CD14-positive monocyte (primary cell): ENCODE measurements at regions not wholly inside any gene's neighbourhood (a gene's known extent, or its start where the extent isn't known, plus 50 kb on each side); places are given as distances from the start of the nearest gene placed in this dataset.

Experiments
- DNase-seq, 3 donors: peaks; one replicate each; pipeline ENCODE4 v3.0.0-alpha.2; 2011 to 2022
- H2AFZ ChIP-seq: 2 replicates; pipeline ENCODE4 v1.6.0; 2012; ENCODE audit warnings: mild to moderate bottlenecking, low read depth, low read length, inconsistent platforms; ENCODE audit not compliant: insufficient read depth, poor library complexity, severe bottlenecking
- H3K27ac ChIP-seq, 2 donors: 1 replicate in 1 of 2; 2 replicates in 1 of 2; pipeline ENCODE4 v1.5.1; 2012 to 2013; ENCODE audit warnings: low read length in 2 of 2, control low read depth in 1 of 2, inconsistent platforms in 1 of 2, low read depth in 1 of 2, mild to moderate bottlenecking in 1 of 2
- H3K27me3 ChIP-seq, 2 donors: one replicate each; pipeline versions ENCODE4 v1.6.0 to v1.6.1; 2011 to 2013; ENCODE audit warnings: low read length in 2 of 2; ENCODE audit not compliant: control insufficient read depth in 2 of 2, insufficient read depth in 2 of 2
- H3K36me3 ChIP-seq, 2 donors: replicated peaks in 1 of 2; 1 replicate in 1 of 2; 2 replicates in 1 of 2; pipeline versions ENCODE4 v1.5.1 to v1.6.1; 2012 to 2013; ENCODE audit warnings: low read length in 2 of 2, control low read depth in 1 of 2, inconsistent platforms in 1 of 2, mild to moderate bottlenecking in 1 of 2; ENCODE audit not compliant: insufficient read depth in 2 of 2, control insufficient read depth in 1 of 2
- H3K4me1 ChIP-seq, 2 donors: 1 replicate in 1 of 2; 2 replicates in 1 of 2; pipeline versions ENCODE4 v1.5.1 to v1.6.1; 2012 to 2013; ENCODE audit warnings: low read length in 2 of 2, control low read depth in 1 of 2, inconsistent platforms in 1 of 2, mild to moderate bottlenecking in 1 of 2, moderate library complexity in 1 of 2; ENCODE audit not compliant: insufficient read depth in 2 of 2, control insufficient read depth in 1 of 2
- H3K4me2 ChIP-seq: replicated peaks from 2 replicates; pipeline ENCODE3; 2012; ENCODE audit warnings: low read length, moderate library complexity, mild to moderate bottlenecking; ENCODE audit not compliant: poor library complexity, severe bottlenecking; ENCODE audit errors: extremely low read depth
- H3K4me3 ChIP-seq, 3 experiments: fragments of 200-600 bp in 1 of 3; sonication (generic) in 1 of 3; replicated peaks in 1 of 3; 1 replicate in 2 of 3; 2 replicates in 1 of 3; pipeline ENCODE4 v1.5.1; 2011 to 2013; ENCODE audit warnings: low read length in 3 of 3, mild to moderate bottlenecking in 3 of 3, control low read depth in 2 of 3, low read depth in 2 of 3, inconsistent platforms in 1 of 3, moderate library complexity in 1 of 3
- H3K79me2 ChIP-seq: 2 replicates; pipeline ENCODE4 v1.6.0; 2012; ENCODE audit warnings: mild to moderate bottlenecking, control low read depth, inconsistent platforms, low read length, moderate library complexity; ENCODE audit not compliant: insufficient read depth
- H3K9ac ChIP-seq: 2 replicates; pipeline ENCODE4 v1.6.0; 2017; ENCODE audit warnings: low read length, mild to moderate bottlenecking; ENCODE audit not compliant: insufficient read depth, poor library complexity, severe bottlenecking
- H3K9me3 ChIP-seq, 2 donors: replicated peaks in 1 of 2; 1 replicate in 1 of 2; 2 replicates in 1 of 2; pipeline versions ENCODE4 v1.5.1 to v1.6.1; 2012 to 2013; ENCODE audit warnings: low read length in 2 of 2, control low read depth in 1 of 2; ENCODE audit not compliant: control insufficient read depth in 1 of 2, insufficient read depth in 1 of 2
- H4K20me1 ChIP-seq: 2 replicates; pipeline ENCODE4 v1.6.0; 2012; ENCODE audit warnings: mild to moderate bottlenecking, low read length, control low read depth, moderate library complexity; ENCODE audit not compliant: insufficient read depth
- H3K27ac Mint-ChIP-seq, 7 donors: one replicate each; pipeline ENCODE4 v1.8.0; 2020; ENCODE audit warnings: mild to moderate bottlenecking in 7 of 7, mixed read lengths in 7 of 7, moderate library complexity in 6 of 7, inconsistent platforms in 2 of 7
- H3K27me3 Mint-ChIP-seq, 3 donors: one replicate each; pipeline ENCODE4 v1.8.0; 2021 to 2022; ENCODE audit warnings: low read depth in 3 of 3, mild to moderate bottlenecking in 3 of 3, mixed read lengths in 3 of 3, moderate library complexity in 3 of 3, inconsistent platforms in 1 of 3
- H3K36me3 Mint-ChIP-seq, 2 donors: one replicate each; pipeline ENCODE4 v1.8.0; 2020; ENCODE audit warnings: mixed read lengths in 2 of 2, inconsistent platforms in 1 of 2, mild to moderate bottlenecking in 1 of 2
- H3K4me1 Mint-ChIP-seq: one replicate; pipeline ENCODE4 v1.8.0; 2020; ENCODE audit warnings: mild to moderate bottlenecking, mixed read lengths
- H3K4me3 Mint-ChIP-seq, 2 donors: one replicate each; pipeline ENCODE4 v1.8.0; 2020; ENCODE audit warnings: mild to moderate bottlenecking in 2 of 2, mixed read lengths in 2 of 2, moderate library complexity in 1 of 2
- H3K9me3 Mint-ChIP-seq, 7 donors: one replicate each; pipeline ENCODE4 v1.8.0; 2020 to 2022; ENCODE audit warnings: mixed read lengths in 7 of 7, mild to moderate bottlenecking in 6 of 7, moderate library complexity in 6 of 7, inconsistent platforms in 2 of 7
- WGBS: methylation state at CpG from one replicate; pipeline ENCODE4 v1.1.5; 2013; ENCODE audit warnings: missing lambda C conversion rate; ENCODE audit not compliant: insufficient coverage; 5-methylcytosine and 5-hydroxymethylcytosine counted together
- intact Hi-C, 2 donors: fragments of 100-400 bp; cut with micrococcal nuclease; formaldehyde crosslinking; loops; one replicate each; pipeline versions ENCODE4 v1.15.0 to v1.15.1; 2023
- TF ChIP-seq, protein P1 (sequence below): fragments of 200-600 bp; IDR thresholded peaks from one replicate; pipeline ENCODE4 v1.8.0; 2022; ENCODE audit warnings: antibody characterized with exemption, mild to moderate bottlenecking

DNA sequence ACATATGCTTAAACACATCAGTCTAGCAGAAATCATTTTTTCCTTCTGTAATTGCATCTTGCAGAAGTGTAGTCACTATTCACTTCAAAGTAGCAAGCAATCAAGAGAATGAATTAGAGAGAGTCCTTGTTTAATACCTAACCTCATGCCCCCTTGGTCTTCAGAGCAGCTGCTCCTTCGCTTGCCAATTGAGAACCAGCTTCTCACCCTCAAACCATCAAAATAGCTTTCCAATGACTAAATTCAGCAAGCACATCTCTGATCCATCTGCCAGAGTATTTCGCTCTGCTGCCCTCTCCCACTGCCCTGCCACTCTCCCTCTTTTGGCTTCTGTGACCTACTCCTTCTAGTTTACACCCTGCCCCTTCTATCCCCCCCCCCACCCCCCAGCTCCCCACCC is 120.7 kb upstream of the AGAP1 start:
- Histone ChIP-seq H4K20me1 (no peaks in the 10 kb centered on the region), H3K4me2 (no peak overlapping the region), H3K4me3 (no peak overlapping the region), H3K27ac (no peak overlapping the region), H3K9ac (no peak overlapping the region), H2AFZ (no peak overlapping the region), H3K4me1 (no peaks in the 10 kb centered on the region), H3K36me3 (no peaks in the 10 kb centered on the region), H3K79me2 (no peaks in the 10 kb centered on the region), H3K9me3 (no peaks in the 10 kb centered on the region), H3K27me3 (no peaks in the 10 kb centered on the region)
- H3K9me3 Mint-ChIP-seq, result peaks cover 0 to 3% (median 0%) of the 10 kb centered on the region in 7 donors
- no peak overlapping the region for H3K27ac Mint-ChIP-seq
- intact Hi-C loops, result no loop called here
- H3K36me3 Mint-ChIP-seq, result no peaks in the 10 kb centered on the region
- H3K4me1 Mint-ChIP-seq, result no peaks in the 10 kb centered on the region
- 100% methylated on average over 1 of the region's 2 CpGs for WGBS
- H3K27me3 Mint-ChIP-seq, result peaks cover 6 to 8% (median 7%) of the 10 kb centered on the region in 3 donors
- no peak overlapping the region for H3K4me3 Mint-ChIP-seq
- DNase-seq, result no peak
- TF ChIP-seq, protein P1, sequence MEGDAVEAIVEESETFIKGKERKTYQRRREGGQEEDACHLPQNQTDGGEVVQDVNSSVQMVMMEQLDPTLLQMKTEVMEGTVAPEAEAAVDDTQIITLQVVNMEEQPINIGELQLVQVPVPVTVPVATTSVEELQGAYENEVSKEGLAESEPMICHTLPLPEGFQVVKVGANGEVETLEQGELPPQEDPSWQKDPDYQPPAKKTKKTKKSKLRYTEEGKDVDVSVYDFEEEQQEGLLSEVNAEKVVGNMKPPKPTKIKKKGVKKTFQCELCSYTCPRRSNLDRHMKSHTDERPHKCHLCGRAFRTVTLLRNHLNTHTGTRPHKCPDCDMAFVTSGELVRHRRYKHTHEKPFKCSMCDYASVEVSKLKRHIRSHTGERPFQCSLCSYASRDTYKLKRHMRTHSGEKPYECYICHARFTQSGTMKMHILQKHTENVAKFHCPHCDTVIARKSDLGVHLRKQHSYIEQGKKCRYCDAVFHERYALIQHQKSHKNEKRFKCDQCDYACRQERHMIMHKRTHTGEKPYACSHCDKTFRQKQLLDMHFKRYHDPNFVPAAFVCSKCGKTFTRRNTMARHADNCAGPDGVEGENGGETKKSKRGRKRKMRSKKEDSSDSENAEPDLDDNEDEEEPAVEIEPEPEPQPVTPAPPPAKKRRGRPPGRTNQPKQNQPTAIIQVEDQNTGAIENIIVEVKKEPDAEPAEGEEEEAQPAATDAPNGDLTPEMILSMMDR, result no peak

DNA sequence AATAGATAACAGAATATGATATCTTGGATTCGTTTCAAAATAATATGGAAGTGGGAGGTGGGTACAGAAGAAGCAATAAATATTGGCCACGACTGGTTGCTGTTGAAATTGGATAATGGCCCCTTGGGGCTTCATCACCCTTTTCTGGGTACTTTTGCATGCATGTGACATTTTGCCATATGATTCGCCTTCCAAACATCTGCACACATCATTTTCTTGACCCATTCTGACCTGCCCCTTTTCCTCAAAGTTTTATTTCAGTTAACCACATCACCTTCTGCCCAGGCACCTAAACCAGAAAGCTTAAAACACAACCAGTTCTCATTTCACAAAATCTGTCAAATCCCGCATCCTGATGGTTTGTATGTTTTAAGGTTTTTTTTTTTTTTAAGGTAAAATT is 116.7 kb upstream of the AGAP1 start:
- no peaks in the 10 kb centered on the region for H4K20me1 ChIP-seq
- intact Hi-C loops, result no loop called here
- no peaks in the 10 kb centered on the region for H3K4me1 Mint-ChIP-seq
- H3K9me3 Mint-ChIP-seq, result peaks cover 0 to 3% (median 0%) of the 10 kb centered on the region in 7 donors
- no peak overlapping the region for H2AFZ ChIP-seq
- no peak overlapping the region for H3K4me3 ChIP-seq
- no peak overlapping the region for H3K27ac ChIP-seq
- H3K36me3 Mint-ChIP-seq, result no peaks in the 10 kb centered on the region
- H3K9ac ChIP-seq, result no peak overlapping the region
- H3K27me3 ChIP-seq, result no peaks in the 10 kb centered on the region
- H3K9me3 ChIP-seq, result no peaks in the 10 kb centered on the region
- H3K79me2 ChIP-seq, result no peaks in the 10 kb centered on the region
- H3K36me3 ChIP-seq, result no peaks in the 10 kb centered on the region
- H3K4me2 ChIP-seq, result no peak overlapping the region
- WGBS, result 83% methylated on average over 1 of the region's 4 CpGs
- peaks cover 1 to 7% (median 6%) of the 10 kb centered on the region in 3 donors for H3K27me3 Mint-ChIP-seq
- TF ChIP-seq, protein P1, result no peak
- H3K27ac Mint-ChIP-seq, result no peak overlapping the region
- no peak overlapping the region for H3K4me3 Mint-ChIP-seq
- DNase-seq, result no peak
- H3K4me1 ChIP-seq, result no peaks in the 10 kb centered on the region
